Prostate gland (tissue), 2 donors: ENCODE measurements at regions not wholly inside any gene's neighbourhood (a gene's known extent, or its start where the extent isn't known, plus 50 kb on each side); places are given as distances from the start of the nearest gene placed in this dataset.

Experiments
- CTCF ChIP-seq, 4 experiments: fragments of 200-600 bp in 2 of 4; fragments of 450-650 bp in 2 of 4; sonication (generic) in 2 of 4; IDR thresholded peaks; 1 replicate in 3 of 4; 2 replicates in 1 of 4; pipeline ENCODE4 v1.5.1; 2016 to 2019; ENCODE audit warnings: antibody characterized with exemption in 4 of 4, mild to moderate bottlenecking in 2 of 4, moderate library complexity in 2 of 4
- POLR2A ChIP-seq: fragments of 450-650 bp; IDR thresholded peaks from one replicate; pipeline ENCODE4 v1.6.1; 2016; ENCODE audit warnings: antibody characterized with exemption, mild to moderate bottlenecking
- POLR2AphosphoS5 ChIP-seq: sonication (generic); formaldehyde crosslinking; IDR thresholded peaks from one replicate; pipeline ENCODE4 v1.6.1; 2017; ENCODE audit warnings: antibody characterized with exemption

- TF ChIP-seq CTCF (IDR thresholded peaks at IDR 0.05), result no peak
- TF ChIP-seq POLR2AphosphoS5, result no peak
- no peak for TF ChIP-seq POLR2A
Measured at GRCh38 chr22:47620391-47620790, 857.9 kb downstream of the TBC1D22A start.
